ENCODE measurements at regions not wholly inside any gene's neighbourhood (a gene's known extent, or its start where the extent isn't known, plus 50 kb on each side); places are given as distances from the start of the nearest gene placed in this dataset.

DNA sequence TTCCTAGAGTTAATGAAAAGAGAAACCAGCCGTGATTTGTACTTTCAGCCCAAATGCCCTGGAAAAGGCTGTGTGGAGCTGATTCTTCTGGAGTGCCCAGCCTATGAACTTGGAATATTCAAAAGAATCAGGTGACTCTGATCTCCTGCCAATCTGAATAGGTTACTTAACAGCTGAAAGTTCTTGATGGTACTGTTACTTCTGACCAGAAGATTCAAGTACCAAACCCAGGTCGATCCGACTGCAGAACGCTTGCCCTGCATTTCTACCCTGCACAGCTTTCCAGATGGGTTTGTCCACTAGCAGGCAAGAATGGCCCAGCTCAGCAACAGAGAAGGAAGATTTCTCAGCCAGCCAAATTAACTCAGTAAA, 430.4 kb downstream of the PID1 start:
- Histone ChIP-seq H3K27me3 (ENCODE audit: control insufficient read depth, insufficient read depth, low read length) (no peaks in the 10 kb centered on the region), H3K27ac (ENCODE audit: low read length) (no peak overlapping the region), H3K4me3 (ENCODE audit: low read depth in 2 of 2, low read length in 2 of 2) (no peak overlapping the region), H3K9me3 (ENCODE audit: control insufficient read depth, insufficient read depth, low read depth, low read length) (no peaks in the 10 kb centered on the region), H3K36me3 (ENCODE audit: control insufficient read depth, insufficient read depth, low read length) (no peaks in the 10 kb centered on the region), H3K4me1 (ENCODE audit: control insufficient read depth, insufficient read depth, low read length) (no peaks in the 10 kb centered on the region)
- POLR2A ChIA-PET = no interaction called here
- DNase-seq (ENCODE audit: low read depth, low spot score) (no peak), ATAC-seq (no peak)
- CTCF ChIA-PET = no interaction called here
- TF ChIP-seq TCF7L2 (IDR thresholded peaks at IDR 0.05; ENCODE audit: low read depth, low read length) (no peak), SIN3A (IDR thresholded peaks at IDR 0.05; ENCODE audit: borderline replicate concordance, insufficient read depth, low read depth, low read length) (no peak), POLR2AphosphoS5 (IDR thresholded peaks at IDR 0.05; ENCODE audit: low read depth, low read length) (no peak)
- TF ChIP-seq, protein P1, sequence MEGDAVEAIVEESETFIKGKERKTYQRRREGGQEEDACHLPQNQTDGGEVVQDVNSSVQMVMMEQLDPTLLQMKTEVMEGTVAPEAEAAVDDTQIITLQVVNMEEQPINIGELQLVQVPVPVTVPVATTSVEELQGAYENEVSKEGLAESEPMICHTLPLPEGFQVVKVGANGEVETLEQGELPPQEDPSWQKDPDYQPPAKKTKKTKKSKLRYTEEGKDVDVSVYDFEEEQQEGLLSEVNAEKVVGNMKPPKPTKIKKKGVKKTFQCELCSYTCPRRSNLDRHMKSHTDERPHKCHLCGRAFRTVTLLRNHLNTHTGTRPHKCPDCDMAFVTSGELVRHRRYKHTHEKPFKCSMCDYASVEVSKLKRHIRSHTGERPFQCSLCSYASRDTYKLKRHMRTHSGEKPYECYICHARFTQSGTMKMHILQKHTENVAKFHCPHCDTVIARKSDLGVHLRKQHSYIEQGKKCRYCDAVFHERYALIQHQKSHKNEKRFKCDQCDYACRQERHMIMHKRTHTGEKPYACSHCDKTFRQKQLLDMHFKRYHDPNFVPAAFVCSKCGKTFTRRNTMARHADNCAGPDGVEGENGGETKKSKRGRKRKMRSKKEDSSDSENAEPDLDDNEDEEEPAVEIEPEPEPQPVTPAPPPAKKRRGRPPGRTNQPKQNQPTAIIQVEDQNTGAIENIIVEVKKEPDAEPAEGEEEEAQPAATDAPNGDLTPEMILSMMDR (IDR thresholded peaks at IDR 0.05) = no peak
- TF ChIP-seq, protein P2, sequence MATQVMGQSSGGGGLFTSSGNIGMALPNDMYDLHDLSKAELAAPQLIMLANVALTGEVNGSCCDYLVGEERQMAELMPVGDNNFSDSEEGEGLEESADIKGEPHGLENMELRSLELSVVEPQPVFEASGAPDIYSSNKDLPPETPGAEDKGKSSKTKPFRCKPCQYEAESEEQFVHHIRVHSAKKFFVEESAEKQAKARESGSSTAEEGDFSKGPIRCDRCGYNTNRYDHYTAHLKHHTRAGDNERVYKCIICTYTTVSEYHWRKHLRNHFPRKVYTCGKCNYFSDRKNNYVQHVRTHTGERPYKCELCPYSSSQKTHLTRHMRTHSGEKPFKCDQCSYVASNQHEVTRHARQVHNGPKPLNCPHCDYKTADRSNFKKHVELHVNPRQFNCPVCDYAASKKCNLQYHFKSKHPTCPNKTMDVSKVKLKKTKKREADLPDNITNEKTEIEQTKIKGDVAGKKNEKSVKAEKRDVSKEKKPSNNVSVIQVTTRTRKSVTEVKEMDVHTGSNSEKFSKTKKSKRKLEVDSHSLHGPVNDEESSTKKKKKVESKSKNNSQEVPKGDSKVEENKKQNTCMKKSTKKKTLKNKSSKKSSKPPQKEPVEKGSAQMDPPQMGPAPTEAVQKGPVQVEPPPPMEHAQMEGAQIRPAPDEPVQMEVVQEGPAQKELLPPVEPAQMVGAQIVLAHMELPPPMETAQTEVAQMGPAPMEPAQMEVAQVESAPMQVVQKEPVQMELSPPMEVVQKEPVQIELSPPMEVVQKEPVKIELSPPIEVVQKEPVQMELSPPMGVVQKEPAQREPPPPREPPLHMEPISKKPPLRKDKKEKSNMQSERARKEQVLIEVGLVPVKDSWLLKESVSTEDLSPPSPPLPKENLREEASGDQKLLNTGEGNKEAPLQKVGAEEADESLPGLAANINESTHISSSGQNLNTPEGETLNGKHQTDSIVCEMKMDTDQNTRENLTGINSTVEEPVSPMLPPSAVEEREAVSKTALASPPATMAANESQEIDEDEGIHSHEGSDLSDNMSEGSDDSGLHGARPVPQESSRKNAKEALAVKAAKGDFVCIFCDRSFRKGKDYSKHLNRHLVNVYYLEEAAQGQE (IDR thresholded peaks at IDR 0.05; ENCODE audit: insufficient read depth in 1 of 2, low read depth in 2 of 2, low read length in 1 of 2) = no peak
- no TSS peak for BruUV-seq (replicated peaks)
- intact Hi-C loops (cut with micrococcal nuclease; ENCODE audit: unreplicated experiment) = no loop called here
- in situ Hi-C loops (cut with HindIII; ENCODE audit: low pct_unique_long_range_greater_than_20kb, low sequenced_read_pairs) = no loop called here

DNA sequence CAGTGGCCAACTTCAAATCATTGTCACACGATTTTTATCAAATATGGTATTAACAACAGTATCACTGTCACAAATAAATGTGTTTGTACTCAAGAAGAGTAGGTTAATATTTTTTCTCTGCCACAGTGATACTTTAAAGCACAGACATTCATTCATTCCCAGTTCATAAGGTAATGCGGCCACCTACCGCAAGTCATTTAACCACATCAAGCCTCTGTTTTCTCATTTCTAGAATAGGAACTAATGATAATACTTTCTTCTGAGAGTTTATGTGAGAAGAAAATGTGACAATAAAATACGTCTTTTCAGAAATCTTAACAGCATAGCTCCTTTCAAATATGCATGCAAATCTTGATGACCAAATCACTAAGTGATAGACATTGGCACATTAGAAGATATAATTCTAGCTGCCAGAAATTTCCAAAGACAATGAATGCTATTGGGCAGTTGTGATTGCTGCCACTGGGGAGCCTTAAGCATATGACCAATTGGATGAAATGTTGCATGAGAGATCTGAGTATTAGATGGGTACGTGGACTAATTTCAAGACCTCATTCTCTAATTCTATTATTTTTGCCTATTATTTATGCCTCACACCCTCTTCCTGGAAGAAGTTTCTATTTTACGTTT, 430.9 kb downstream of the PID1 start:
- no peaks in the 10 kb centered on the region for H3K4me1 ChIP-seq (ENCODE audit: control insufficient read depth, insufficient read depth, low read length)
- no peak overlapping the region for H3K27ac ChIP-seq (ENCODE audit: low read length)
- POLR2A ChIA-PET = no interaction called here
- intact Hi-C loops (cut with micrococcal nuclease; ENCODE audit: unreplicated experiment) (no loop called here), in situ Hi-C loops (cut with HindIII; ENCODE audit: low pct_unique_long_range_greater_than_20kb, low sequenced_read_pairs) (no loop called here)
- H3K27me3 ChIP-seq (ENCODE audit: control insufficient read depth, insufficient read depth, low read length) = no peaks in the 10 kb centered on the region
- TF ChIP-seq, protein P2 (IDR thresholded peaks at IDR 0.05; ENCODE audit: insufficient read depth in 1 of 2, low read depth in 2 of 2, low read length in 1 of 2) = no peak
- TF ChIP-seq TCF7L2 (IDR thresholded peaks at IDR 0.05; ENCODE audit: low read depth, low read length) (no peak), SIN3A (IDR thresholded peaks at IDR 0.05; ENCODE audit: borderline replicate concordance, insufficient read depth, low read depth, low read length) (no peak), POLR2AphosphoS5 (IDR thresholded peaks at IDR 0.05; ENCODE audit: low read depth, low read length) (no peak)
- TF ChIP-seq, protein P1 (IDR thresholded peaks at IDR 0.05) = no peak
- H3K9me3 ChIP-seq (ENCODE audit: control insufficient read depth, insufficient read depth, low read depth, low read length) = no peaks in the 10 kb centered on the region
- no peak overlapping the region for H3K4me3 ChIP-seq (ENCODE audit: low read depth in 2 of 2, low read length in 2 of 2)
- ATAC-seq (no peak), DNase-seq (ENCODE audit: low read depth, low spot score) (no peak)
- no TSS peak for BruUV-seq (replicated peaks)
- CTCF ChIA-PET = no interaction called here
- no peaks in the 10 kb centered on the region for H3K36me3 ChIP-seq (ENCODE audit: control insufficient read depth, insufficient read depth, low read length)

Measured in Panc1 (cell line).